GM11168 (cell line): ENCODE measurements at regions not wholly inside any gene's neighbourhood (a gene's known extent, or its start where the extent isn't known, plus 50 kb on each side); places are given as distances from the start of the nearest gene placed in this dataset.

Source experiments
- in situ Hi-C: fragments of 300-500 bp; cut with MboI; formaldehyde crosslinking; loops from one replicate; pipeline ENCODE4 v1.12.0; 2022; ENCODE audit warnings: low sequenced_read_pairs; ENCODE audit not compliant: unreplicated experiment

DNA sequence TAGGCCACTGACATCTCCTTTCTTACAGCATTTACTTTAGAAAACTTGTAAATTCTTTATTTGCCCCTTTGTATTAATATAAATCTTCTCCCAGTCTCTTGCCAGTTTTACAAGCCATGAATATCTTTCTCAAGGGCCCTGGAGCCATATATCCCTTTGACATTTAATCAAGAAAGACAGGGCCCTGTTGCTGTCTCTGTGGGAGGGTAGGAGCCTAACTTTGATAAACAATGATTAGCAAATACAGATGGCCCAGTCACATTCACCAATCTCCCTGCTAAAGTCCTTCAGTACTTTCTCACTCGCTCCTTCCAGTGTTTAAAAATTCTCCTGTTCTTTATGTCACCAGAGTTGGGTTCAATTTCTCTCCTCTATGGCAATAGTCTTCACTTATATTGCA is 479.8 kb upstream of the USP15 start:
- in situ Hi-C loops: no loop called here

DNA sequence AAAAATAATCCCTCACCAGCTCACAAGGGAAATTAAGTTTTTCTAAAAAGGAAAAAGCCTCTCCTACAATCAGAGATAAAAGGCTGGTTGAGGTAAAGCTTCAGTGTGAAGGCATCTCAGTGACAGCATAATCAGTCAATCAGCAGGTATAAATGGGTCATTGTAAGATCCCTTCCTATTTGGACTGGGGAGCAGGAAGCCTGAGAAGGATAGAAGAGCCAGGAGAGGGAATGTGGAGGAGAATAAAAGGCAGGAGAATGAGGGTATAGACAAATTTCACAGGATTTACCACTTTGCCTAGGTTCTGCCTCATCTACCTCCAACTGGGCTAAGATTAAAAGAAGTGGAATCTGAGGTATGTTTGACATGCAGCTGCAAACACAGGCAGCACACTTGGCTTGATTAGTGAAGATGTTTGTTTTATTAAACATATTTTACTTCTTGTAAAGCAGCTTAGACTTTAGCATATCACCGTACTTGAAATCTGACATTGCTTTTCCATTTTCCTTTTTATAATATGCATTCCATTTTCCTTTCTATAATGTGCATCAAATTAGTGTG is 479.1 kb upstream of the USP15 start:
- in situ Hi-C loops: no loop called here

DNA sequence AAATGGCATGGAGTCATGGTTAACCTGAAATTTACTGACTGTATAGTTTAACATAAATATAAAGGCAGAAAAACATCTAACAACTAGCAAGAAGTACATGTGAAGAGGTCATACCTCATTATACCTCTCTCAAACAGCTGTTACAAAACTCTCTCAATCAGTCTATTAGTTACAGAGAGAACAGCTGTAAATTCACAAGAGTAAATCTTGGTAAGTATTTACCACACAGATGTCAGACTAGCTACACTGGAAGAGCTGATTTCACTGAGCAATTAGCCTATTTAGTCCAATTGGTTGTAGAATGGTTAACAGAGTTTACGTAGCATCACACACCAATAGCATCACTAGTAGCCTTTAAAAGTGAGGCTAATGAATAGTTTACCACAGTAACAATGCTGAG is 463.4 kb upstream of the USP15 start:
- in situ Hi-C loops: no loop called here

DNA sequence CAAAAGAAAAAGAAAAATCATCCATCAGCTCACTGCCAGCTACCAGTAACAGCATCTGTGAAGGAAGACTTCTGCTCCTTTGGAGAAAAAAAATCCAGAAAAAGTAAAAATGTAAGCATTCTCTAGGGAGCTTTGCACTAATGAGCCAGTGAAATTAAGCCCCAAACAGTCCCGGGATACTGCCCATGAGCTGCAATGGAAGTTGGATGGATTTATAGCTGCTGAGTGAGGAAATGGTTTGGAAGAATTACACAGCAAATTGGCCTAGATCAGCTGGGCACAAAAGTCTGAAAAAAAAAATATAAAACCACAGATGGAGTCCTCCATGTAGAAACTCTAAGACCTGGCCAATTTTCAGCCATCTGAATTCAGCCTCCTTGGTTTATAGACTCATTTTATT is 462.9 kb upstream of the USP15 start:
- in situ Hi-C loops: no loop called here

DNA sequence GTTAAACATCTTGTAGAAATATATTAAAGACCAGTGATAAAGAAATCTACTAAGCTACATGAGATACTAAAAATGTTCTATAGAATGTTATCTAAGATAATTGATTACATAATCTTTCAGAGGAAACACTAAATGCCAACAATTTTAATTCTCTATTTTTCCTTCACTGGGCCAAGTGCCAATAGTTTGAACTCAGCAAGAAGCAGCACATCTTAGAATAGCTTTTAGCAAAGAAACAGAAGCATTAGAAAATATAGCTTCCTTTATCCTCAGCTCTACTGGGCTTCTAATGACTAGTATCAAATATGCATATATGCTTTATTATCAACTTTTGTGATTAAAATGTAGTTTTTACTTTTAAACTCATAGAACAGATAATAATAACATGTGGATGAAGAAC is 461.4 kb upstream of the USP15 start:
- in situ Hi-C loops: no loop called here

DNA sequence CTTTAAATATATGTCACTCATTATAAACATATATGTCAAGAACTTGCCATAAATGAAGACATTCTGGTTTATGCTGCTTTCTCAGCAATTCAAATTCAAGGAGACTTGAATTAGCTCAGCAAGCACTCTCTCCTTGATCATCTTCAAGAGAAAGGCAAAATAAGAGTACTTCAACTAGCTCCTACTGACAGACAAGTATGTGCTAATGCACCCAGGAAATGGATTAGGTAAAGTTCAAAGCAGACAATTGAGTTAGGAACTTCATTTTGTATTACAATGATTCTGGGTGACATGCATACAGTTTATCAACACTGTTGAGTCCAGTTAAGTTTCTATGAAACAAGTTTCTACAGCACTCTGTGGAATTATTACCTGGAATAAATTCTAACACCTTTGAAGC is 455.9 kb upstream of the USP15 start:
- in situ Hi-C loops: no loop called here

DNA sequence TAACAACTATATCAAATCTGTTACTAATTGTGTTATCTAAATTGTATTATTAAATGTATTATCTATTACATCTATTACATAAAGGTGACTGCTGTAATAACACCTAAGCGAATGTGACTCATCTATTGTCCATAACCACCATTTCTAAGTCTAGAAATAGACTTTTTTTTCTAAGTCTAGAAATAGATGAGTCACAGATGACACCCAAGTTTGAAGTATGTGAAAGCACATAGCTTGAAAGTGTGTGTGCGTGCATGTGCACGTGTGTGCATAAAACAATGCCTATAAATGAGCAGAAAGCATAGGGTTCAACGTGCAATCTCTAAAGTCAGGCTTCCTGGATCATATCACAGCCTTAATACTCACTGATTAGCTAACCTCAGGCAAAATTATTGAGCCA is 451.3 kb upstream of the USP15 start:
- in situ Hi-C loops: no loop called here

DNA sequence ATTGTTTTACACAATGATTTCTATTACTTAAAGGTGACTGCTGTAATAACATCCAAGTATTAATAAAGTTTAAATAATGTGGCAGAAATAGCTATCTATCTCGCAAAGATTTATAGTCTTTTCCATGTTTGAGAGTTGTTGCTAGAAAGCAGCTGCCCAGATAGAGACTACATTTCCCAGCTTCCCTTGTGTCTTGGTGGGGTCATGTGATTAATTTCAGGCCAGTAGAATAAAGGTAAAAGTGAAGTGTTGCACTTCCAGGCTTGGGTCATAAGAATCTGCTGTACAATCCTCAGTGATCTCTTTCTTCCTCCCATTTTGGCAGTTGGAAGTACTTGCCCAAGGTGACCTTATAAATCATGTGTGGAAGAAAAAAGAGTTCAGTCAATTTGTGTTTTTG is 449.7 kb upstream of the USP15 start:
- in situ Hi-C loops: no loop called here

DNA sequence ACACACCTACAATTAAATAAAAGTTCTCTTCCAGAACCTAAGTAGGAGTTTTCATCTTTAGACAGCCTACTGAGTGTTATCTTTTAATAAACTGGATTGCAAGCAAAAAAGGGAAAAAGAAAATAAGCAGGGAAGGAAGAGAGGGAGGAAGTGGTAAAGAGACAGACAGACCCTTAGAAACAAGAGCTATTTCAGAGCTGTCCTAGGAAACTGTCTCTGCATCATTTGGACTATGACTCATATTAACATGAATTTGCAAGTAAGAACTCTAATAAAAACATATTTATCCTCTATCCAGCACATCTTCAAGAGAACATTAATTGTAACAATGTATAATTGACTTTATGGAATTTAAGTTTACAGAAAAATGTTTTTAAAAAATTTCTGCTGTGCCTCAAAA is 438.8 kb upstream of the USP15 start:
- in situ Hi-C loops: no loop called here

DNA sequence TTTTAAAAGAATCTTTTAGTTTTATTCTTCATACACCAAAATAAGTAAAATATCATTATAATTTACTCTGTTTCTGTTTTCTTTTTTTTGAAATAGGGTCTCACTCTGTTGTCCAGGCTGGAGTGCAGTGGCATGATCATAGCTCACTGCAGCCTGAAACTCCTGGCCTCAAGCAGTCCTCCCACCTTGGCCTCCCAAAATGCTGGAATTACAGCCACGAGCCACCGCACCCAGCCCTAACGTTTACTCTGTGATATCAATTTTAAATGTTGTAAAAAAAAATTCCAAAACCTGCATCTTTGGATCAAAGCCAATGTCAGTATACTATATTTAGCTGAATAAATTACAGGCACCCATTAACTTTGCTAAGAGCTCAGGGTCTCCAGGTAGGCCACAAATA is 437.1 kb upstream of the USP15 start:
- in situ Hi-C loops: no loop called here

DNA sequence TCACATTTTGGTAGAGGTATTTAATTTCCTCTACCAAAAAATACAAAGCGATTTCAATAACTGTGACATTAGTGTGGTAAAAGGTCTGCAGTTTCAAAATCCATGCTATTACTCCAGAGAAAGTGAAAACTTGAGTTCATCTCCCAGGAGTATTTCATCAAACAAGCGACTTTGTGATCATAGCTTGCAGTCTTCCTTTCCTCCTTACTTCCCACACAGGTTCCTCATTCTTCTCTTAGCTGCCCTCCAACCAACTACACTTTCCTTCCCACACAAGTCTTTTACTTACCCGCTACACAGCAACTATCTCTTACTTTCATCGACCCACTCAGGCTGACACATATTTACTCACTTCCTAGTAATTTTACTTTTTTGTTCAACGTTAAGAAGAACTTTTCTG is 413.4 kb upstream of the USP15 start:
- in situ Hi-C loops: no loop called here

DNA sequence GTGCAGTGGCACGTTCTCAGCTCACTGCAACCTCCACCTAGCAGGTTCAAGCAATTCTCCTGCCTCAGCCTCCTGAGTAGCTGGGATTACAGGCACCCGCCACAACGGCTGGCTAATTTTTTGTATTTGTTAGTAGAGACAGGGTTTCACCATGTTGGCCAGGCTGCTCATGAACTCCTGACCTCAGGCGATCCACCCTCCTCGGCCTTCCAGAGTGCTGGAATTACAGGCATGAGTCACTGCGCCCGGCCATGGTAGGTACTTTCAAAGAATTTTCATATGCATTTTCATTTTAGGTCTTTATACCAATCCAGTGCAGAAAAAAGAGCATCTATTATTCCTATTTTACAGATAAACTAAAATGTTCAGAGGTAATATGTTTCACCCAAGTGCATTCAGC is 411.3 kb upstream of the USP15 start:
- in situ Hi-C loops: no loop called here

DNA sequence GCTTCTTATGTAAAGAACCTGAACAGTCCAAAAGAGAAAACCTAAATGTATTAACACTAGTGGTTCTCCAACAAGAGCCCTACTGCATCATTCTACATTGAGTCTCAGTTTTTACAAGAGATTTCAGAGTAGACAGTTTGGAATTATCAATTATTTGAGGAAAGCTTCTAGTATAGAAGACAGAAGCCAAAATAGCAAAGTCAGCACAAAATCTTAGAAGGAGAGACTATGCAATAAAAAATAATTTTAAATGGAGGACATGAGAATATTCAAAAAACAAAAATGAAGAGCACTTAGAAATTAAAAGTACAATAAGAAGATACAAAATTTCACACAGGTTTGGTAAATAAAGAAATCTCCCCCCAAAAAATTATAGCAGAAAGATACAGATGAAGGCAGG is 406.3 kb upstream of the USP15 start:
- in situ Hi-C loops: no loop called here

DNA sequence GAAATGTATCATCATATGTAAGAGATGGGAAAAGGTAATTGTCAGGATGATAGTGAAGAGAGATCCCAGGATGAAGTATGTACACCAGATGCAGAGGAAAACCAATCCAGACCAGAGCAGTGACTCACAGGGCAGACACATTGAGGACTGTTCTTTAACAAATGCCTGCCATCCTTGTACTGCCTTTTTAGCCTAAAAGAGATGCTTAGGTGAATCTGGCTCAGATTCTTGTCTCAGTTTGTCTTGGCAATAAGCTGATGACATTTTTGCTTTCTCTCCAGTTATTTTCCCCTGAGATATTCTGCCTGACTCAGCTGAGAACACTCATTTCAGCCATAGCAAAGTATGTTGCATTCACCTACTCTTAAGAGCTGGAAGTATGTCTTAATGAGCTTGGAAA is 405.3 kb upstream of the USP15 start:
- in situ Hi-C loops: no loop called here

DNA sequence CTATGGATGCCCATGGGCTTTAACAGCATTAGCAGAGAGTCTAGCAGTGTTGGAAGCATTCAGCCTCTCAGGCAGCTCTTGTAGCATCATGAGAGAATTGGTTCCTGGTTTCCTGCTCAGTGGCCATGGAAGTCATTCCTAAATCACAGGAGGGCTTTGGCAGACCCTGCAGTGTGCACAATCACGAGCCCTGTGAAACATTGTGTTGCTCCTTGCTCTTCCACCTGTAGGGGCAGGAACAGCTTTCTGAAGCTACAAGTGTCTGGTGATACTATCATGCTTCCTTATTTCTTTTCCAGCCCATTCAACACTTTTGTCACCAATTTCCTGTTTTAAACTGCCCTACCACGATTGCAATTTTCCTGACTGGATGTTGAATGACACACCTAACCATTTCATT is 402.2 kb upstream of the USP15 start:
- in situ Hi-C loops: no loop called here

DNA sequence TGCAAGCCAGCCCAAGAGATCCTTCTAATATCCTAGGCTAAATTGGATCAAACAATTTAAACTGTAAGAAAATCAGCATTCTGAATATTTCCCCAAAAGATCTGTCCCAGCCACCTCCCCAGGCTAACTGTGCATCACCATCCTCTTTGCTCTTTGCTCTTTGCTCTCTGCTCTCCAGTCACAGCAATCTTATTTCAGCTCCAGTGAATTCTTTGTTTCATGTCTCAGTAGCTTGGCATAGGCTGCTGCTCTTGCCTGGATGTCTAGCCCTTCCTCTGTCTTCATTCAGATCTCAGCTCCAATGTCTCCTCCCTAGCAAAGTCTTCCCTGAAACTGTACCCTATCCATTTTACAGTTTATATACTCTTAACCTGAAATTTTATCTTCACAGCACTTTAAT is 399.8 kb upstream of the USP15 start:
- in situ Hi-C loops: no loop called here

DNA sequence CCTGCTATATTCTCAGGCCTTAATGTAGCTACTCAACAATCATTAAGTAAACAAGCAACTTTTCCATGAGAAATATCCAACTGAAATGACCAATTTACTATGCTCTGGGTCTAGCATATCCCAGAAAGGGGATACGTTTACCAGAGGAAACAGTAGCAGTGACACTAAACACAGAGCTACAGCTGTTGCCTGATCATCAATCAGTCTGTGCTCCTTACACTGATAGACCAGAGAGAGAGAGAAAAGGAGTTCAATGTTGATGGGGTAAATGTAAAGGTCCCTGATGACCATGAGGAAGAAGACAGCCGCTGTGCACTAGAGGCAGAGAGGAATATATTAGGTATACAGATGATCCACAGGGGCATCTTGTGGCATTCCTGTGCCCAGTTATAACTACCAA is 397.2 kb upstream of the USP15 start:
- in situ Hi-C loops: no loop called here

DNA sequence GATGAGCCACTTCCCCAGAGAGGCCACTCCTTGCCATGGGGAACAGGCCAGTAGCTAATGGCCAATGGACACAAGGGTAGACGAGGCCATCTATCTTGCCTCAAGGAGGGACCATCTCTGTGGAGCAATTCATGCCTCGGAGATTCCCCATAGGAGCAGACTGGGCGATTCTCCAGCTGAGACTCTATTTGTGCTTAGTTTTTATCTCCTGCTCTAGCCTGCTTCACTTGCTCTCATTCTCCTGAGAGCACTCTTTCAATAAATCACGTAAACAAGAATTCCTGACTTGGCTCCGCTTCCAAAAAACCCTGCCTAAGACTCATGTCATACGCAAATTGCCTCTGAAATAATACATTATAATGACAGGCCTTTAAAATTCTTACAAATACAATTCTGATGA is 396.4 kb upstream of the USP15 start:
- in situ Hi-C loops: no loop called here

DNA sequence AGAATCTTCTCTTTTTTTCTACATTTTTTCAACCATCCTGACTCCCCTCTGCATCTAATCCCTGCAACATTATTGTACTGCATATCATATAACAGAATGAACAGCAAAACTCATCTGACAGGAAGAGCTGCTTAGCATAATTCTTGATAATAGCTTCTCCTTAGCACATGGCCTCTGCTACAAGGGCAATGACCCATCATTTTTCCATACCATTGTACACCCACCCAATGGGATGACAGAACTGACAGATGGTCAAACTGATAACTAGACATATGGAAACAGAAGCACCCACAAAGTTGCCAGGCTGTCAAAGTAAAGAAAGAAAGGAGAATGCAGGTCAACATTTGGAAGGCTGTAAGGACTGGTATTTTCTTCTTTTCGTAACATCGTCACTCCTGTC is 390.4 kb upstream of the USP15 start:
- in situ Hi-C loops: no loop called here

DNA sequence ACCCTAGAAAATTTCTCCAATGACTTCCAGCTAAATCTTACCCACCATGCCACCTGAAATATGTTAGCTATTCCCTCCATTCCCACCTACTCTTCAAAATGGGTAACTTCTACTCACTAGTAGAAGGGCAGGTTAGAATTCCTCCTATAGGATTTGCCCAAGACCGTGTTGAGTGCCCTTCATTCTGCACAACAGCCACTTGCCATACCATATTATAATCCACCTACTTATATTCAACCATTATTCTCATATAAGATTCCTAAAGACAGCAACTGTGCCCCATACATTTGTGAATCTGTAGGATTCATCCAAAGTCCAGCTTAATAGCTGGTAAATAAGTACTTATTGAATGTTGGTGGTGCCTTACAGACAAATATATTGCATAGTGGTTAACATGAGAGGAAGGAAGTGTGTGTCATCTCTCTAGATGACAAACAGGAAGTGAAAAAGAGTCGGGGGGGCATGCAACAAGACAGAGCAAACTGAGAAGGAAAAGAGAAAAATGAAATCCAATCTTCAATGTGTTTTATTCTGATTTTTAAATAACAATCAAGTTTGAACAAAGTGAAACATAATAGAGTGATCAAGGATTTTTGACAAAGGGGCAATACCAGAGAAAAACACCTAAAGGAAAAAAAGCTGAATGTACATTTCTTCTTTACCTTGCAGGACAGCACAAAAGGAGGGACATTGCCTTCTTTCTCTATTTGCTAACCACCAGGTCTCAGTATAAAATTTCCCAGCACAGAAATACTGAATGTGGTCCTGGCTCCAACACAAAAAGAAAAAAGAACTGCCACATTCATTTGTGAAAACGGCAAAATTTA is 389.3 kb upstream of the USP15 start:
- in situ Hi-C loops: no loop called here

DNA sequence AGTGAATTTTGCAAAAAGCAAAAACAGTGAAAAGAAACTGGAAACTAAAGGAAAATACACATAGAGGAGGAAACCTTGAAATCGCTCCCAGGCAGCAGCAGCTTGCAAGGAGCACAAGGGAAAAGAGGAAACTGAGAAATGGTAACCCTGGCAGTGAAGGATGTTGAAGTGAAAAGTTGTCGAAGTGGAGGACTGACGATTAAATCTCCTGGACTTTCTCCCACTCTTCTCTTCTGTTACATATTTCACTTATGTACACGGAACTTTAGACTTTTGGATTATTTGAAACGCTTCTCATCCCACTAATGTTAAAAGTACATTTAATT is 388.8 kb upstream of the USP15 start:
- in situ Hi-C loops: no loop called here

DNA sequence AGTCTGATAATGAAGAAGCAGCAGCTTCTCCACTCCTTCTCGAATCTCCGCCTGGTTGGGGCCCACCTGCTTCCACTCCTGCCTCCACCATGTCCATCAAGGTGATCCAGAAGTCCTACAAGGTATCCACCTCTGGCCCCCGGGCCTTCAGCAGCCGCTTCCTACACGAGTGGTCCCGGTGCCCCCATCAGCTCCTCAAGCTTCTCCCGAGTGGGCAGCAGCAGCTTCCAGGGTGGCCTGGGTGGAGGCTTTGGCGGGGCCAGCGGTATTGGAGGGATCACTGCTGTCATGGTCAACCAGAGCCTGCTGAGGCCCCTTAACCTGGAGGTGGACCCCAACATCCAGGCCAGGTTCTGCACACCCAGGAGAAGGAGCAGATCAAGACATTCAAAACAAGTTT is 381.0 kb upstream of the USP15 start:
- in situ Hi-C loops: no loop called here

DNA sequence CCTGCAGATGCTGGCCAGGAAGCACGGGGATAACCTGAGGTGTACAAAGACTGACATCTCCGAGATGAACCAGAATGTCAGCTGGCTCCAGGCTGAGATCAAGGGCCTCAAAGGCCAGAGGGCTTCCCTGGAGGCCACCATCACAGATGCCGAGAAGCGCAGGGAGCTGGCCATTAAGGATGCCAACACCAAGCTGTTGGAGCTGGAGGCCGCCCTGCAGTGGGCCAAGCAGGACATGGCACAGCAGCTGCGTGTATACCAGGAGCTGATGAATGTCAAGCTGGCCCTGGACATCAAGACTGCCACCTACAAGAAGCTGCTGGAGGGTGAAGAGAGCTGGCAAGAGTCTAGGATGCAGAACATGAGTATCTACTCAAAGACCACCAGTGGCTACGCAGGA is 380.0 kb upstream of the USP15 start:
- in situ Hi-C loops: no loop called here
